ENCODE measurements at regions not wholly inside any gene's neighbourhood (a gene's known extent, or its start where the extent isn't known, plus 50 kb on each side); places are given as distances from the start of the nearest gene placed in this dataset.

GRCh38 chr7:149622444-149623210, 125.0 kb upstream of the ZNF746 start:
- intact Hi-C loops (cut with DNase I), result loop anchor here (10.0 kb wide), 1 partner anchor 128 kb away; the partner anchor contains the start of gene ZNF746
- no peak for DNase-seq
- Histone ChIP-seq H3K9ac (ENCODE audit: low read depth in 2 of 2, low read length in 2 of 2) (no peak overlapping the region), H3K36me3 (peaks cover 6% of the 10 kb centered on the region), H3K4me1 (peaks cover 6% of the 10 kb centered on the region), H3K4me3 (no peak overlapping the region), H3K27ac (no peak overlapping the region), H3K27me3 (no peaks in the 10 kb centered on the region), H3K9me3 (no peaks in the 10 kb centered on the region)
- TF ChIP-seq, protein P1, sequence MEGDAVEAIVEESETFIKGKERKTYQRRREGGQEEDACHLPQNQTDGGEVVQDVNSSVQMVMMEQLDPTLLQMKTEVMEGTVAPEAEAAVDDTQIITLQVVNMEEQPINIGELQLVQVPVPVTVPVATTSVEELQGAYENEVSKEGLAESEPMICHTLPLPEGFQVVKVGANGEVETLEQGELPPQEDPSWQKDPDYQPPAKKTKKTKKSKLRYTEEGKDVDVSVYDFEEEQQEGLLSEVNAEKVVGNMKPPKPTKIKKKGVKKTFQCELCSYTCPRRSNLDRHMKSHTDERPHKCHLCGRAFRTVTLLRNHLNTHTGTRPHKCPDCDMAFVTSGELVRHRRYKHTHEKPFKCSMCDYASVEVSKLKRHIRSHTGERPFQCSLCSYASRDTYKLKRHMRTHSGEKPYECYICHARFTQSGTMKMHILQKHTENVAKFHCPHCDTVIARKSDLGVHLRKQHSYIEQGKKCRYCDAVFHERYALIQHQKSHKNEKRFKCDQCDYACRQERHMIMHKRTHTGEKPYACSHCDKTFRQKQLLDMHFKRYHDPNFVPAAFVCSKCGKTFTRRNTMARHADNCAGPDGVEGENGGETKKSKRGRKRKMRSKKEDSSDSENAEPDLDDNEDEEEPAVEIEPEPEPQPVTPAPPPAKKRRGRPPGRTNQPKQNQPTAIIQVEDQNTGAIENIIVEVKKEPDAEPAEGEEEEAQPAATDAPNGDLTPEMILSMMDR (IDR thresholded peaks at IDR 0.05), result no peak

DNA sequence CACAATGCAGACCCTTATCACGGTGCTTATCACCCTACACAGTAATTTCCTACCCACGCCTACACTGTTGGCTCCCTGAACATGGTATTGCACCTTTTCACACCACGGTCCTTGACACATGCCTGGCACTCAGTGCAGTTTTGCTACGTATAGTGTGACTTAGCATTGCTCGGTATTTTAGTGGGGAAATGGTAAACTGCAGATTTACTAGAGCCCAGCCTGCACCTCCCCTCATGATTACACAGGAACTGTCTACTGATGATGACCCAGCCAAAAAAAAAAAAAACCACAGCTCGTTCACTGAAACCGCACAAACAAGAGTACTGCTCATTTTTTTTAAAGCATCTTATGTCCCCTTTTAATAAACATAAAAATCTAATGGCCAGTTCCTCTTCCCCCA, 124.2 kb upstream of the ZNF746 start:
- TF ChIP-seq, protein P1 (IDR thresholded peaks at IDR 0.05), result no peak
- Histone ChIP-seq H3K9ac (ENCODE audit: low read depth in 2 of 2, low read length in 2 of 2) (no peak overlapping the region), H3K27ac (no peak overlapping the region), H3K4me1 (peaks cover 6% of the 10 kb centered on the region), H3K27me3 (no peaks in the 10 kb centered on the region), H3K9me3 (no peaks in the 10 kb centered on the region), H3K4me3 (no peak overlapping the region), H3K36me3 (peaks cover 6% of the 10 kb centered on the region)
- intact Hi-C loops (cut with DNase I), result loop anchor here (10.0 kb wide), 1 partner anchor 127 kb away; the partner anchor contains the start of gene ZNF746
- DNase-seq, result no peak

GRCh38 chr7:149620961-149621360, 123.4 kb upstream of the ZNF746 start:
- H3K4me3 ChIP-seq, result no peak overlapping the region
- H3K9me3 ChIP-seq, result no peaks in the 10 kb centered on the region
- TF ChIP-seq, protein P1 (IDR thresholded peaks at IDR 0.05), result no peak
- intact Hi-C loops (cut with DNase I), result loop anchor here (10.0 kb wide), 1 partner anchor 126 kb away; the partner anchor contains the start of gene ZNF746
- no peak for DNase-seq
- H3K9ac ChIP-seq (ENCODE audit: low read depth in 2 of 2, low read length in 2 of 2), result no peak overlapping the region
- H3K27me3 ChIP-seq, result no peaks in the 10 kb centered on the region
- peaks cover 6% of the 10 kb centered on the region for H3K4me1 ChIP-seq
- peaks cover 6% of the 10 kb centered on the region for H3K36me3 ChIP-seq
- no peak overlapping the region for H3K27ac ChIP-seq

DNA sequence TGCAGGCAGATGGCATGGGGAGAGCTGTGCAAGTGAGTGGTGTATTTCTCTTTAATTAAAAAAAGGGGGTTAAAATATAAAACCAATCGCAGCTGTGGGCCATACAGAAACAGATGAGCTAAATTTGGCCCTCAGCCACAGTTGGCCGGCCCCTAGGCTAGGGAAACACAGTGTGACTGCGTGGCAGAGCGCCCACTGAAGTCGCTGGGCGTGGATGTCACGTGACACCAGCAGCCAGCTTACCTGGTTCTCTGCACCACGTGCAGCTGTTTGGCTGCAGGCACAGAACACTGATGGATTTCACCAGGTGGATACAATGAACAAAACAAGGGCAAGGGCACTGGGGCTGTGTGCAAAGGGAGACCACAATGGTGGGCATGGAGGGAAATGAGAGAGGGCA, 119.3 kb upstream of the ZNF746 start:
- DNase-seq, result no peak
- Histone ChIP-seq H3K27me3 (no peaks in the 10 kb centered on the region), H3K36me3 (peaks cover 15% of the 10 kb centered on the region), H3K4me3 (no peak overlapping the region), H3K9ac (ENCODE audit: low read depth in 2 of 2, low read length in 2 of 2) (no peak overlapping the region), H3K9me3 (no peaks in the 10 kb centered on the region), H3K4me1 (no peaks in the 10 kb centered on the region), H3K27ac (no peak overlapping the region)
- TF ChIP-seq, protein P1 (IDR thresholded peaks at IDR 0.05), result no peak
- intact Hi-C loops (cut with DNase I), result no loop called here

- intact Hi-C loops (cut with DNase I), result no loop called here
- no peak for DNase-seq
- no peaks in the 10 kb centered on the region for H3K4me1 ChIP-seq
- H3K4me3 ChIP-seq, result no peak overlapping the region
- H3K27ac ChIP-seq, result no peak overlapping the region
- H3K36me3 ChIP-seq, result peaks cover 21% of the 10 kb centered on the region
- TF ChIP-seq, protein P1 (IDR thresholded peaks at IDR 0.05), result no peak
- H3K9me3 ChIP-seq, result no peaks in the 10 kb centered on the region
- no peaks in the 10 kb centered on the region for H3K27me3 ChIP-seq
- no peak overlapping the region for H3K9ac ChIP-seq (ENCODE audit: low read depth in 2 of 2, low read length in 2 of 2)
Measured at GRCh38 chr7:149615690-149616270, 118.2 kb upstream of the ZNF746 start.

All from colonic mucosa (tissue), 4 donors.